HCT116 (cell line): ENCODE measurements at regions not wholly inside any gene's neighbourhood (a gene's known extent, or its start where the extent isn't known, plus 50 kb on each side); places are given as distances from the start of the nearest gene placed in this dataset.

Experiments
- CEBPB ChIP-seq: IDR thresholded peaks from 2 replicates; pipeline ENCODE4 v1.6.1; 2012; ENCODE audit warnings: low read depth
- EGR1 ChIP-seq: IDR thresholded peaks from 2 replicates; pipeline ENCODE4 v1.6.1; 2012; ENCODE audit warnings: low read depth
- ELF1 ChIP-seq: IDR thresholded peaks from 2 replicates; pipeline ENCODE4 v1.6.1; 2012; ENCODE audit warnings: low read depth, borderline replicate concordance
- EZH2 ChIP-seq: fragments of 200-600 bp; sonication (generic); IDR thresholded peaks from 2 replicates; pipeline ENCODE4 v1.6.1; 2017; ENCODE audit warnings: antibody characterized with exemption, mixed run types
- EZH2phosphoT487 ChIP-seq: fragments of 200-600 bp; IDR thresholded peaks from 2 replicates; pipeline ENCODE4 v1.6.1; 2018; ENCODE audit warnings: antibody characterized with exemption, borderline replicate concordance
- JUND ChIP-seq: IDR thresholded peaks from 2 replicates; pipeline ENCODE4 v1.6.1; 2012
- POLR2AphosphoS5 ChIP-seq: IDR thresholded peaks from 2 replicates; pipeline ENCODE4 v1.6.1; 2011; ENCODE audit warnings: mild to moderate bottlenecking, low read depth, low read length, moderate library complexity
- YY1 ChIP-seq: IDR thresholded peaks from 2 replicates; pipeline ENCODE4 v1.6.1; 2011; ENCODE audit warnings: low read length, low read depth, moderate library complexity, mild to moderate bottlenecking; ENCODE audit not compliant: insufficient replicate concordance; ENCODE audit errors: extremely low read depth
- ZFX ChIP-seq: fragments of 450-650 bp; IDR thresholded peaks from 2 replicates; pipeline ENCODE4 v1.6.1; 2017
- TF ChIP-seq, protein P1 (sequence below): IDR thresholded peaks from 2 replicates; pipeline ENCODE4 v1.6.1; 2012; ENCODE audit warnings: low read depth
- TF ChIP-seq, protein P2 (sequence below): IDR thresholded peaks from 2 replicates; pipeline ENCODE4 v1.6.1; 2012
- TF ChIP-seq, protein P3 (sequence below): IDR thresholded peaks from 2 replicates; pipeline ENCODE4 v1.6.1; 2012

DNA sequence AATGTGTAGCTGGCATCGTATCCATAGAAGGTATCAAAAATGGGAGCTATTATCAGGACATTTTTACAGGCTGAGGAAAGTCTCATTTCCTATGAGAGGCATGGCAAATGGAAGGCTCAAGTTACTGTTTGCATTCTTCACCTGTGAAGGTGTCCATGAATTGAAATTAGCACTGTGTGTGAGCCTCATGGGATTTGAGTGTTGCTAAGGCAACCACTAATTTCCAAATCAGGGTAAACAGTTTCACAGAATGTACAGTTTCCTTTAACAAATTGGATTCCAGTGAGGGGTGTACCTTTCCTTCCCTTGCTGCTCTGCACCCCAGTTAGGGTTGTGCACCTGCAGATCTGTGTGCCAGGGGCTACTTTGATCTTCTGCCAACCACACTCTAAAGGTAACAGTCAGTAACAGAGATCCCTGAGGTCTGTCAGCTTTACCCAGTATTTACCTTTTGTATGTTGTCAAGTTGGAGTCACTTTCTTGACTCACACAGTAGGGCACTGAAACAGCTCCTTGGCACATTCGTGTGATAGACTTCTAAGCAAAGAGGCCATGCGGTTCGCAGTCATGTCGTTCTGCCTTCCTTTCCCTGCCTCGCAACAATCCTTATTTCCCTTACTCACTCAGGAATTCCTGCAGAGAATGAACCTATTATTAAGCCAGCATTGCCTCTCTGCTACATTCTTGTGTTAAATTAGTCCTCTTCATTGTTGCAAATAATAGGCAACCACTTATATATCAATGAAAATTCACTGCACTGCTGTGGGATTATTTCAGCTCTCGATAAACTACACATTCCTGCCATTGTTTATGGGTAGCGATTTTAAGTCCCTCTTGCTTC lies 129.8 kb upstream of the GBE1 start (continued):
- TF ChIP-seq, protein P1, sequence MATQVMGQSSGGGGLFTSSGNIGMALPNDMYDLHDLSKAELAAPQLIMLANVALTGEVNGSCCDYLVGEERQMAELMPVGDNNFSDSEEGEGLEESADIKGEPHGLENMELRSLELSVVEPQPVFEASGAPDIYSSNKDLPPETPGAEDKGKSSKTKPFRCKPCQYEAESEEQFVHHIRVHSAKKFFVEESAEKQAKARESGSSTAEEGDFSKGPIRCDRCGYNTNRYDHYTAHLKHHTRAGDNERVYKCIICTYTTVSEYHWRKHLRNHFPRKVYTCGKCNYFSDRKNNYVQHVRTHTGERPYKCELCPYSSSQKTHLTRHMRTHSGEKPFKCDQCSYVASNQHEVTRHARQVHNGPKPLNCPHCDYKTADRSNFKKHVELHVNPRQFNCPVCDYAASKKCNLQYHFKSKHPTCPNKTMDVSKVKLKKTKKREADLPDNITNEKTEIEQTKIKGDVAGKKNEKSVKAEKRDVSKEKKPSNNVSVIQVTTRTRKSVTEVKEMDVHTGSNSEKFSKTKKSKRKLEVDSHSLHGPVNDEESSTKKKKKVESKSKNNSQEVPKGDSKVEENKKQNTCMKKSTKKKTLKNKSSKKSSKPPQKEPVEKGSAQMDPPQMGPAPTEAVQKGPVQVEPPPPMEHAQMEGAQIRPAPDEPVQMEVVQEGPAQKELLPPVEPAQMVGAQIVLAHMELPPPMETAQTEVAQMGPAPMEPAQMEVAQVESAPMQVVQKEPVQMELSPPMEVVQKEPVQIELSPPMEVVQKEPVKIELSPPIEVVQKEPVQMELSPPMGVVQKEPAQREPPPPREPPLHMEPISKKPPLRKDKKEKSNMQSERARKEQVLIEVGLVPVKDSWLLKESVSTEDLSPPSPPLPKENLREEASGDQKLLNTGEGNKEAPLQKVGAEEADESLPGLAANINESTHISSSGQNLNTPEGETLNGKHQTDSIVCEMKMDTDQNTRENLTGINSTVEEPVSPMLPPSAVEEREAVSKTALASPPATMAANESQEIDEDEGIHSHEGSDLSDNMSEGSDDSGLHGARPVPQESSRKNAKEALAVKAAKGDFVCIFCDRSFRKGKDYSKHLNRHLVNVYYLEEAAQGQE: no peak
- TF ChIP-seq CEBPB (no peak), POLR2AphosphoS5 (no peak), ELF1 (no peak), EZH2phosphoT487 (no peak), JUND (no peak), EZH2 (no peak), ZFX (no peak), YY1 (no peak), EGR1 (no peak)
- TF ChIP-seq, protein P2, sequence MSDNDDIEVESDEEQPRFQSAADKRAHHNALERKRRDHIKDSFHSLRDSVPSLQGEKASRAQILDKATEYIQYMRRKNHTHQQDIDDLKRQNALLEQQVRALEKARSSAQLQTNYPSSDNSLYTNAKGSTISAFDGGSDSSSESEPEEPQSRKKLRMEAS: no peak
- TF ChIP-seq, protein P3, sequence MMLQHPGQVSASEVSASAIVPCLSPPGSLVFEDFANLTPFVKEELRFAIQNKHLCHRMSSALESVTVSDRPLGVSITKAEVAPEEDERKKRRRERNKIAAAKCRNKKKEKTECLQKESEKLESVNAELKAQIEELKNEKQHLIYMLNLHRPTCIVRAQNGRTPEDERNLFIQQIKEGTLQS: no peak
